CD4-positive, alpha-beta memory T cell (primary cell): ENCODE measurements at regions not wholly inside any gene's neighbourhood (a gene's known extent, or its start where the extent isn't known, plus 50 kb on each side); places are given as distances from the start of the nearest gene placed in this dataset.

Source experiments
- CTCF ChIA-PET: fragments of 350-600 bp; sonication (Branson Sonifier 250); formaldehyde crosslinking; loops from one replicate; lab custom pipeline; 2021; ENCODE audit warnings: inconsistent platforms; ENCODE audit not compliant: partially characterized antibody; lab: Charles Lee
- POLR2A ChIA-PET: fragments of 350-600 bp; sonication (Branson Sonifier 250); formaldehyde crosslinking; loops from one replicate; lab custom pipeline; 2021; ENCODE audit not compliant: partially characterized antibody; lab: Charles Lee
- DNase-seq, 5 donors: peaks; one replicate each; pipeline versions ENCODE4 v3.0.0 to v3.0.0-alpha.2; 2020 to 2022; ENCODE audit warnings: mixed read lengths in 1 of 5
- H3K27ac ChIP-seq: one replicate; pipeline ENCODE4 v1.7.0; 2013; ENCODE audit warnings: low read depth, low read length
- H3K27me3 ChIP-seq: 2 replicates; pipeline ENCODE4 v1.7.0; 2013; ENCODE audit warnings: mild to moderate bottlenecking, low read length, moderate library complexity; ENCODE audit not compliant: insufficient read depth
- H3K36me3 ChIP-seq: 2 replicates; pipeline ENCODE4 v1.7.0; 2013; ENCODE audit warnings: mild to moderate bottlenecking, low read length, moderate library complexity; ENCODE audit not compliant: insufficient read depth
- H3K4me1 ChIP-seq: 2 replicates; pipeline ENCODE4 v1.7.0; 2013; ENCODE audit warnings: mild to moderate bottlenecking, low read length, moderate library complexity; ENCODE audit not compliant: insufficient read depth
- H3K4me3 ChIP-seq, 2 donors: one replicate each; pipeline ENCODE4 v1.7.0; 2013; ENCODE audit warnings: low read length in 2 of 2, mild to moderate bottlenecking in 1 of 2
- H3K9me3 ChIP-seq, 2 donors: one replicate each; pipeline ENCODE4 v1.7.0; 2013; ENCODE audit warnings: low read length in 2 of 2, control low read depth in 1 of 2; ENCODE audit not compliant: control insufficient read depth in 1 of 2
- H3K27ac Mint-ChIP-seq, 7 donors: one replicate each; pipeline ENCODE4 v1.8.0; 2020 to 2021; ENCODE audit warnings: mixed read lengths in 7 of 7, mild to moderate bottlenecking in 6 of 7, inconsistent platforms in 3 of 7, moderate library complexity in 3 of 7
- H3K27me3 Mint-ChIP-seq, 2 donors: one replicate each; pipeline ENCODE4 v1.8.0; 2020 to 2021; ENCODE audit warnings: mixed read lengths in 2 of 2
- H3K36me3 Mint-ChIP-seq, 2 donors: one replicate each; pipeline ENCODE4 v1.8.0; 2020 to 2021; ENCODE audit warnings: mixed read lengths in 2 of 2, inconsistent platforms in 1 of 2, mild to moderate bottlenecking in 1 of 2
- H3K4me1 Mint-ChIP-seq, 4 donors: one replicate each; pipeline ENCODE4 v1.8.0; 2020 to 2021; ENCODE audit warnings: mixed read lengths in 4 of 4, mild to moderate bottlenecking in 1 of 4
- H3K4me3 Mint-ChIP-seq, 8 donors: one replicate each; pipeline ENCODE4 v1.8.0; 2020 to 2021; ENCODE audit warnings: mixed read lengths in 8 of 8, mild to moderate bottlenecking in 7 of 8, moderate library complexity in 6 of 8, inconsistent platforms in 3 of 8
- H3K9me3 Mint-ChIP-seq, 8 donors: one replicate each; pipeline ENCODE4 v1.8.0; 2020 to 2021; ENCODE audit warnings: mixed read lengths in 8 of 8, mild to moderate bottlenecking in 5 of 8, inconsistent platforms in 3 of 8, moderate library complexity in 1 of 8
- intact Hi-C: fragments of 100-400 bp; cut with micrococcal nuclease; formaldehyde crosslinking; loops from one replicate; pipeline ENCODE4 v1.15.1; 2023

GRCh38 chr5:124161266-124161665, 585.2 kb downstream of the ZNF608 start:
- POLR2A ChIA-PET: no interaction called here
- no peak overlapping the region for H3K4me3 Mint-ChIP-seq
- no peak overlapping the region for H3K27ac ChIP-seq
- H3K36me3 ChIP-seq: no peaks in the 10 kb centered on the region
- H3K27ac Mint-ChIP-seq: no peak overlapping the region
- intact Hi-C loops: no loop called here
- H3K9me3 Mint-ChIP-seq: peaks cover 0 to 10% (median 4%) of the 10 kb centered on the region in 8 donors
- H3K27me3 ChIP-seq: no peaks in the 10 kb centered on the region
- H3K4me1 ChIP-seq: no peaks in the 10 kb centered on the region
- CTCF ChIA-PET: no interaction called here
- no peaks in the 10 kb centered on the region for H3K27me3 Mint-ChIP-seq
- H3K9me3 ChIP-seq: no peaks in the 10 kb centered on the region
- no peaks in the 10 kb centered on the region for H3K4me1 Mint-ChIP-seq
- DNase-seq: no peak
- no peaks in the 10 kb centered on the region for H3K36me3 Mint-ChIP-seq
- H3K4me3 ChIP-seq: no peak overlapping the region

GRCh38 chr5:124160265-124160664, 586.2 kb downstream of the ZNF608 start:
- intact Hi-C loops: no loop called here
- no peaks in the 10 kb centered on the region for H3K4me1 Mint-ChIP-seq
- H3K4me1 ChIP-seq: no peaks in the 10 kb centered on the region

GRCh38 chr5:124157320-124157719, 589.1 kb downstream of the ZNF608 start:
- no peak for DNase-seq
- Histone ChIP-seq H3K9me3 (no peaks in the 10 kb centered on the region), H3K27me3 (no peaks in the 10 kb centered on the region), H3K27ac (no peak overlapping the region), H3K4me3 (no peak overlapping the region), H3K4me1 (no peaks in the 10 kb centered on the region), H3K36me3 (no peaks in the 10 kb centered on the region)
- CTCF ChIA-PET: no interaction called here
- H3K27ac Mint-ChIP-seq: no peak overlapping the region
- no peaks in the 10 kb centered on the region for H3K27me3 Mint-ChIP-seq
- H3K36me3 Mint-ChIP-seq: no peaks in the 10 kb centered on the region
- POLR2A ChIA-PET: no interaction called here
- H3K9me3 Mint-ChIP-seq: peaks cover 0 to 35% (median 14%) of the 10 kb centered on the region in 8 donors
- no peaks in the 10 kb centered on the region for H3K4me1 Mint-ChIP-seq
- intact Hi-C loops: no loop called here
- H3K4me3 Mint-ChIP-seq: no peak overlapping the region

More at GRCh38 chr5:124160265-124160664, 586.2 kb downstream of the ZNF608 start:
- Mint-ChIP-seq H3K27me3 (no peaks in the 10 kb centered on the region), H3K36me3 (no peaks in the 10 kb centered on the region), H3K27ac (no peak overlapping the region), H3K4me3 (no peak overlapping the region), H3K9me3 (peaks cover 0 to 19% (median 6%) of the 10 kb centered on the region in 8 donors)
- DNase-seq: no peak
- Histone ChIP-seq H3K9me3 (no peaks in the 10 kb centered on the region), H3K27me3 (no peaks in the 10 kb centered on the region), H3K4me3 (no peak overlapping the region), H3K36me3 (no peaks in the 10 kb centered on the region), H3K27ac (no peak overlapping the region)
- ChIA-PET POLR2A (no interaction called here), CTCF (no interaction called here)

- ChIA-PET POLR2A (no interaction called here), CTCF (no interaction called here)
- H3K4me3 Mint-ChIP-seq: no peak overlapping the region
- DNase-seq: no peak
- no peaks in the 10 kb centered on the region for H3K4me1 ChIP-seq
- intact Hi-C loops: no loop called here
- H3K9me3 ChIP-seq: no peaks in the 10 kb centered on the region
- H3K27ac ChIP-seq: no peak overlapping the region
- no peak overlapping the region for H3K27ac Mint-ChIP-seq
- peaks cover 0 to 35% (median 14%) of the 10 kb centered on the region in 8 donors for H3K9me3 Mint-ChIP-seq
- no peak overlapping the region for H3K4me3 ChIP-seq
- H3K27me3 Mint-ChIP-seq: no peaks in the 10 kb centered on the region
- H3K36me3 Mint-ChIP-seq: no peaks in the 10 kb centered on the region
- H3K27me3 ChIP-seq: no peaks in the 10 kb centered on the region
- no peaks in the 10 kb centered on the region for H3K4me1 Mint-ChIP-seq
- no peaks in the 10 kb centered on the region for H3K36me3 ChIP-seq
Observed at GRCh38 chr5:124156415-124156996, 589.9 kb downstream of the ZNF608 start.

- DNase-seq: no peak
- H3K4me3 Mint-ChIP-seq: no peak overlapping the region
- no peaks in the 10 kb centered on the region for H3K36me3 Mint-ChIP-seq
- H3K36me3 ChIP-seq: no peaks in the 10 kb centered on the region
- no peaks in the 10 kb centered on the region for H3K9me3 ChIP-seq
- H3K4me1 ChIP-seq: no peaks in the 10 kb centered on the region
- no peaks in the 10 kb centered on the region for H3K27me3 Mint-ChIP-seq
- no peak overlapping the region for H3K4me3 ChIP-seq
- no peaks in the 10 kb centered on the region for H3K27me3 ChIP-seq
- ChIA-PET CTCF (no interaction called here), POLR2A (no interaction called here)
- no peak overlapping the region for H3K27ac ChIP-seq
- no peak overlapping the region for H3K27ac Mint-ChIP-seq
- intact Hi-C loops: no loop called here
- peaks cover 0 to 43% (median 15%) of the 10 kb centered on the region in 8 donors for H3K9me3 Mint-ChIP-seq
- no peaks in the 10 kb centered on the region for H3K4me1 Mint-ChIP-seq
Observed at GRCh38 chr5:124154714-124155113, 591.7 kb downstream of the ZNF608 start.

GRCh38 chr5:124153588-124153987, 592.9 kb downstream of the ZNF608 start:
- Mint-ChIP-seq H3K4me1 (no peaks in the 10 kb centered on the region), H3K9me3 (peaks cover 0 to 43% (median 16%) of the 10 kb centered on the region in 8 donors), H3K4me3 (no peak overlapping the region), H3K27me3 (no peaks in the 10 kb centered on the region), H3K27ac (peak overlapping the region in 1 of 7 donors; percentile 35), H3K36me3 (no peaks in the 10 kb centered on the region)
- Histone ChIP-seq H3K27me3 (no peaks in the 10 kb centered on the region), H3K9me3 (no peaks in the 10 kb centered on the region), H3K27ac (no peak overlapping the region), H3K4me3 (no peak overlapping the region), H3K4me1 (no peaks in the 10 kb centered on the region), H3K36me3 (no peaks in the 10 kb centered on the region)
- POLR2A ChIA-PET: no interaction called here
- intact Hi-C loops: no loop called here
- no peak for DNase-seq
- CTCF ChIA-PET: no interaction called here

GRCh38 chr5:124148574-124148973, 597.9 kb downstream of the ZNF608 start:
- ChIA-PET POLR2A (no interaction called here), CTCF (no interaction called here)
- intact Hi-C loops: no loop called here
- H3K27me3 Mint-ChIP-seq: no peaks in the 10 kb centered on the region
- H3K4me3 ChIP-seq: no peak overlapping the region
- no peak overlapping the region for H3K27ac Mint-ChIP-seq
- no peaks in the 10 kb centered on the region for H3K27me3 ChIP-seq
- no peaks in the 10 kb centered on the region for H3K4me1 ChIP-seq
- H3K4me3 Mint-ChIP-seq: no peak overlapping the region
- no peaks in the 10 kb centered on the region for H3K36me3 Mint-ChIP-seq
- H3K36me3 ChIP-seq: no peaks in the 10 kb centered on the region
- H3K4me1 Mint-ChIP-seq: no peaks in the 10 kb centered on the region
- H3K27ac ChIP-seq: no peak overlapping the region
- peaks cover 0 to 14% (median 7%) of the 10 kb centered on the region in 8 donors for H3K9me3 Mint-ChIP-seq
- no peaks in the 10 kb centered on the region for H3K9me3 ChIP-seq
- no peak for DNase-seq

- H3K36me3 Mint-ChIP-seq: no peaks in the 10 kb centered on the region
- H3K4me1 Mint-ChIP-seq: no peaks in the 10 kb centered on the region
Observed at GRCh38 chr5:124140060-124140459, 606.4 kb downstream of the ZNF608 start.

More at GRCh38 chr5:124140060-124140459, 606.4 kb downstream of the ZNF608 start:
- no peaks in the 10 kb centered on the region for H3K36me3 ChIP-seq
- Mint-ChIP-seq H3K4me3 (no peak overlapping the region), H3K27me3 (no peaks in the 10 kb centered on the region), H3K9me3 (peaks cover 0 to 13% (median 5%) of the 10 kb centered on the region in 8 donors), H3K27ac (no peak overlapping the region)
- POLR2A ChIA-PET: no interaction called here
- no peaks in the 10 kb centered on the region for H3K27me3 ChIP-seq
- CTCF ChIA-PET: no interaction called here
- DNase-seq: no peak
- intact Hi-C loops: no loop called here
- no peak overlapping the region for H3K27ac ChIP-seq
- H3K4me1 ChIP-seq: no peaks in the 10 kb centered on the region
- H3K4me3 ChIP-seq: no peak overlapping the region
- H3K9me3 ChIP-seq: no peaks in the 10 kb centered on the region
